ENCODE measurements at regions not wholly inside any gene's neighbourhood (a gene's known extent, or its start where the extent isn't known, plus 50 kb on each side); places are given as distances from the start of the nearest gene placed in this dataset.

DNA sequence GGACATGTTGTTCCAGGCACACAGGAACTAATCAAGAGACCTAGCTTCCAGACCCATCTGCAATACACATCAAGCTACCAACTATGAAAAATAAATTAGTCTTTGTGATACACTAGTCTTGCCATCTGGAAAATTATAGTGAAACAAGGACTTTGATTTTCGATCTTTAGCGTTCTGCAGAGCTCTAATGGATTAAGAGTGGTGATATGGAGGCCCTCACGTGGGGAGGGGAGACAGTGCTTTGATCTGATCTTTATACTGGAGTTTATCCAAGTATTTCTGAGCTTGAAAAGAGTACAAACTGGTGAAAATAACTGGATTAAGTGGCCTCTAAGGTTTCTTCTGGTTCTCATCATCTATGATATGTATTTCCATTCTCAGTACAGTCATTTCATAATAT lies 273.4 kb upstream of the CDH7 start:
- TF ChIP-seq, protein P1, sequence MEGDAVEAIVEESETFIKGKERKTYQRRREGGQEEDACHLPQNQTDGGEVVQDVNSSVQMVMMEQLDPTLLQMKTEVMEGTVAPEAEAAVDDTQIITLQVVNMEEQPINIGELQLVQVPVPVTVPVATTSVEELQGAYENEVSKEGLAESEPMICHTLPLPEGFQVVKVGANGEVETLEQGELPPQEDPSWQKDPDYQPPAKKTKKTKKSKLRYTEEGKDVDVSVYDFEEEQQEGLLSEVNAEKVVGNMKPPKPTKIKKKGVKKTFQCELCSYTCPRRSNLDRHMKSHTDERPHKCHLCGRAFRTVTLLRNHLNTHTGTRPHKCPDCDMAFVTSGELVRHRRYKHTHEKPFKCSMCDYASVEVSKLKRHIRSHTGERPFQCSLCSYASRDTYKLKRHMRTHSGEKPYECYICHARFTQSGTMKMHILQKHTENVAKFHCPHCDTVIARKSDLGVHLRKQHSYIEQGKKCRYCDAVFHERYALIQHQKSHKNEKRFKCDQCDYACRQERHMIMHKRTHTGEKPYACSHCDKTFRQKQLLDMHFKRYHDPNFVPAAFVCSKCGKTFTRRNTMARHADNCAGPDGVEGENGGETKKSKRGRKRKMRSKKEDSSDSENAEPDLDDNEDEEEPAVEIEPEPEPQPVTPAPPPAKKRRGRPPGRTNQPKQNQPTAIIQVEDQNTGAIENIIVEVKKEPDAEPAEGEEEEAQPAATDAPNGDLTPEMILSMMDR (IDR thresholded peaks at IDR 0.05; ENCODE audit: insufficient read depth, low read length, missing control alignments), result no peak
- CTCF ChIA-PET, result no interaction called here
- POLR2A ChIA-PET, result no interaction called here
- DNase-seq (ENCODE audit: low read depth, low spot score), result no peak
- no peak overlapping the region for H3K4me3 ChIP-seq (ENCODE audit: low read depth, low read length)

DNA sequence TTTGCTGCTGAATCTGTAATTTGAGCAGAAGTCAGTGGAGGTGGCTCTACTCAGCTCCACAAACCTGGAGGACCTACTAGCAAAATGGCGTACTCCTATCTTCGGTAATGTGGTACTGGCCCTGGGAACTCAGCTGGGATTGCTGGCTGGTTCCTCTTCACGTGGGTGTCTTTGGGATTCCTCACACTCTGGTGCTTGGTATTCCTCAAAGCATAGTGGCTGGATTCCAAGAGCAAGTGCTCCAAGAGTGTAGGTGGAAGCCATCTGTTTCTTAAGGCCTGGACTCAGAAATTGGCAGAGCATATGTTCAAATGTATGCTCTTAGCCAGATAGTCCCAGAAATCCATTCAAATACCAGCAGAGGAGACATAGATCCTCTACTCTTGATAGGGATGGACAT lies 281.9 kb upstream of the CDH7 start:
- POLR2A ChIA-PET, result no interaction called here
- CTCF ChIA-PET, result no interaction called here
- TF ChIP-seq, protein P1 (IDR thresholded peaks at IDR 0.05; ENCODE audit: insufficient read depth, low read length, missing control alignments), result no peak
- DNase-seq (ENCODE audit: low read depth, low spot score), result no peak
- H3K4me3 ChIP-seq (ENCODE audit: low read depth, low read length), result no peak overlapping the region

DNA sequence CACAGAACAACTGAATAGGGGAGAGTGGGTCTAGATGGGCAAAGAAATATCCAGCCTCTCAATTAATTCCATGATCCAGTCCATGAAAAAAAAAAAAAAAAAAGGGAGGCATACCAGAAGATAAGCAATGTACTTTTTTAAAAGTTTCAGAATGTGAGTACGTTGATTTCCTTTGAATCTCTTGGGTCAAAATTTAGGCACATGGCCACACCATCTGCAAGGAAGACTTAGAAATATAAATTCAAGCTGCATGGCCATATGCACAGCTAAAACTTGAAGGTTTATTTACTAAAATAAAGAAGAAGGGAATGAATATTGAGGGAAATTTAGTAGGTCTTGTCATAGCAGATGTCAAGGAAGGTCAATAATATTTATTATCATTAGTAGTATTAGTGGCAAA lies 286.5 kb upstream of the CDH7 start:
- ChIA-PET CTCF (no interaction called here), POLR2A (no interaction called here)
- H3K4me3 ChIP-seq (ENCODE audit: low read depth, low read length), result no peak overlapping the region
- TF ChIP-seq, protein P1 (IDR thresholded peaks at IDR 0.05; ENCODE audit: insufficient read depth, low read length, missing control alignments), result no peak
- DNase-seq (ENCODE audit: low read depth, low spot score), result no peak

DNA sequence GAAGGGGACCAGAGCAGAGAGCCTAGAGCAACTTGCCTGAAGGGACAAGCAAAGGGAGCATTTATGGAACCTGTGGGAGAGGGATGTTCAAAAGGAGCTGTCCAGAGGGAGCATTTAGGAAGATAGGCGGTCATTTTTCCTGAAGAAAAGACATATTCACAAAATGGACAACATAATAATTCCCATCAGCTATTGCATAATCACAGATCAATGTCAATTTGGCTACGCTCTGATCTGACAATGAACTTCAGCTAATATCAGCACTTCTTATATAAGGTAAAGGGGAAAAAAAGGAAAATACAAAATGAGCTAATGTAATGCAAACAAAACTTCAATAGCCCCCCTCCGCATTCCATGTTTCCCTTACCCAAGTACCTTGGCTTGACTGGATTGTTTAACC lies 291.1 kb upstream of the CDH7 start:
- ChIA-PET POLR2A (no interaction called here), CTCF (no interaction called here)
- TF ChIP-seq, protein P1 (IDR thresholded peaks at IDR 0.05; ENCODE audit: insufficient read depth, low read length, missing control alignments), result no peak
- no peak for DNase-seq (ENCODE audit: low read depth, low spot score)
- H3K4me3 ChIP-seq (ENCODE audit: low read depth, low read length), result no peak overlapping the region

DNA sequence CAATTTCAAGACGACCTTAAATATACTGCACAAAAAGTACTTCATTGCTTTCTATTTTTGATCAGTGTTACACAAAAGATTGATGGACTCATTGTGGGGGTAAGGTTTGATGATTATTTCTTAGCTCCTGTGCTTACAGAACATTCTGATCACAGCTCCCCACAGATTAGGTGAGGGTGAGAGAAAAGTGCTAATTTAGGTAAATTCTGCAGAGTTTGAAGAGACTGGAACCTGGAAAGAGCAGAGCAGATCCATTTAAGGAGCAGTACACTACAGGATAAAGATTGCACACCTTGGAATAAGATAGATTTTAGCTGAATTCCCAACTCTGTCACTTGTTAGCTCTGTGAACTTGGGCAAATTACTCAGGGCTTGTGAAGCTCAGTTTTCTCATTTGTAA lies 291.9 kb upstream of the CDH7 start:
- ChIA-PET CTCF (no interaction called here), POLR2A (no interaction called here)

DNA sequence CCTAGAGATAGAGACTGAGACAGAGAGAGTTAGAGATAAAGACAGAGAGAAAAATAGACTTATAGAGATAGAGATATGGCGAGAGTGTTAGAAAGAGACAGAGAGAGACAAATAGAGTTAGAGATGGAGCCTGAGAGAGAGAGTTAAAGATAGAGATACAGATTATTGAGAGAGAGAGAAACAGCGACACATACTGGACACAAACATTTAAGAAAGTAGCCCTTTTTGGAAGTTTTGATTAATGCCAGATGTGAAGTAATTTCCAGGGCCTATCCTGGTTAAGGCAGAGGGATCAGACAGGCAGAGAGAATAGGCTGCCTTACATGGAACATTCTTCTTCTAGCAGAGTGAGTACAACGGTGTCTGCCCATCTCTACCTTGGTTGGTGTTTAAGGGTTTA lies 311.6 kb upstream of the CDH7 start:
- DNase-seq (ENCODE audit: low read depth, low spot score), result no peak
- ChIA-PET CTCF (no interaction called here), POLR2A (no interaction called here)
- TF ChIP-seq, protein P1 (IDR thresholded peaks at IDR 0.05; ENCODE audit: insufficient read depth, low read length, missing control alignments), result no peak
- no peak overlapping the region for H3K4me3 ChIP-seq (ENCODE audit: low read depth, low read length)

More for the DNA sequence above, 291.9 kb upstream of the CDH7 start:
- H3K4me3 ChIP-seq (ENCODE audit: low read depth, low read length), result no peak overlapping the region
- TF ChIP-seq, protein P1 (IDR thresholded peaks at IDR 0.05; ENCODE audit: insufficient read depth, low read length, missing control alignments), result no peak
- no peak for DNase-seq (ENCODE audit: low read depth, low spot score)
